Glutamatergic neuron (in vitro differentiated cells): ENCODE measurements at regions not wholly inside any gene's neighbourhood (a gene's known extent, or its start where the extent isn't known, plus 50 kb on each side); places are given as distances from the start of the nearest gene placed in this dataset.

Experiments used
- DNase-seq: peaks from one replicate; pipeline ENCODE4 v3.0.0; 2022
- H3K27ac Mint-ChIP-seq: one replicate; pipeline ENCODE4 v1.8.0; 2020; ENCODE audit warnings: mild to moderate bottlenecking, mixed read lengths, inconsistent platforms; ENCODE audit not compliant: unreplicated experiment
- H3K27me3 Mint-ChIP-seq: one replicate; pipeline ENCODE4 v1.8.0; 2020; ENCODE audit warnings: mild to moderate bottlenecking, moderate library complexity, mixed read lengths, inconsistent platforms; ENCODE audit not compliant: unreplicated experiment
- H3K36me3 Mint-ChIP-seq: one replicate; pipeline ENCODE4 v1.8.0; 2020; ENCODE audit warnings: mild to moderate bottlenecking, mixed read lengths, inconsistent platforms; ENCODE audit not compliant: unreplicated experiment
- H3K4me1 Mint-ChIP-seq: one replicate; pipeline ENCODE4 v1.8.0; 2020; ENCODE audit warnings: mild to moderate bottlenecking, low read depth, mixed read lengths, inconsistent platforms; ENCODE audit not compliant: unreplicated experiment
- H3K4me3 Mint-ChIP-seq: one replicate; pipeline ENCODE4 v1.8.0; 2020; ENCODE audit warnings: mild to moderate bottlenecking, mixed read lengths, inconsistent platforms; ENCODE audit not compliant: unreplicated experiment
- H3K9me3 Mint-ChIP-seq: one replicate; pipeline ENCODE4 v1.8.0; 2020; ENCODE audit warnings: mild to moderate bottlenecking, moderate library complexity, mixed read lengths, inconsistent platforms; ENCODE audit not compliant: unreplicated experiment
- TF ChIP-seq, protein P1 (sequence below): fragments of 200-600 bp; sonication (generic); IDR thresholded peaks from one replicate; pipeline ENCODE4 v1.5.0; 2021; ENCODE audit not compliant: partially characterized antibody, unreplicated experiment

DNA sequence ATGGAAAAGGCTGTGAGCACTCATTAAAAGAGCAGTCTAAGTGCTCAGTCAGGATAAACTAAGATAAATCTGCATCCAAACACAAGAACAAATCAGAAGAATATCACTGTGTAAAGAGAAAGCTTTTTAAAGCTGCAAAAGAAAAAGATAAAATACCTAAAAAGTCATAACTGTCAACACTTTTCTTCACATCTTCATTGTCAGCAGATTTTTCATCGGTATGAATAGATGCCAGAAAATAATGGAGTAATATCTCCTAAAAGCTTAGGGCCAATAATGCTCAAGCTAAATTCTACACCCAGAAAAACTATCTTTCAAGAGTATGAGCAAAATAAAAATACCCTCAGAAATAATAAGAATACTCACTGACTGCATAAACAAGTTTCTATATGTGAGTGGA, 54.0 kb upstream of the PALMD start:
- no peak for DNase-seq
- H3K9me3 Mint-ChIP-seq: no peaks in the 10 kb centered on the region
- H3K27me3 Mint-ChIP-seq: no peaks in the 10 kb centered on the region
- H3K4me3 Mint-ChIP-seq: no peak overlapping the region
- H3K4me1 Mint-ChIP-seq: no peaks in the 10 kb centered on the region
- no peaks in the 10 kb centered on the region for H3K36me3 Mint-ChIP-seq
- TF ChIP-seq, protein P1, sequence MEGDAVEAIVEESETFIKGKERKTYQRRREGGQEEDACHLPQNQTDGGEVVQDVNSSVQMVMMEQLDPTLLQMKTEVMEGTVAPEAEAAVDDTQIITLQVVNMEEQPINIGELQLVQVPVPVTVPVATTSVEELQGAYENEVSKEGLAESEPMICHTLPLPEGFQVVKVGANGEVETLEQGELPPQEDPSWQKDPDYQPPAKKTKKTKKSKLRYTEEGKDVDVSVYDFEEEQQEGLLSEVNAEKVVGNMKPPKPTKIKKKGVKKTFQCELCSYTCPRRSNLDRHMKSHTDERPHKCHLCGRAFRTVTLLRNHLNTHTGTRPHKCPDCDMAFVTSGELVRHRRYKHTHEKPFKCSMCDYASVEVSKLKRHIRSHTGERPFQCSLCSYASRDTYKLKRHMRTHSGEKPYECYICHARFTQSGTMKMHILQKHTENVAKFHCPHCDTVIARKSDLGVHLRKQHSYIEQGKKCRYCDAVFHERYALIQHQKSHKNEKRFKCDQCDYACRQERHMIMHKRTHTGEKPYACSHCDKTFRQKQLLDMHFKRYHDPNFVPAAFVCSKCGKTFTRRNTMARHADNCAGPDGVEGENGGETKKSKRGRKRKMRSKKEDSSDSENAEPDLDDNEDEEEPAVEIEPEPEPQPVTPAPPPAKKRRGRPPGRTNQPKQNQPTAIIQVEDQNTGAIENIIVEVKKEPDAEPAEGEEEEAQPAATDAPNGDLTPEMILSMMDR: no peak
- H3K27ac Mint-ChIP-seq: no peak overlapping the region

DNA sequence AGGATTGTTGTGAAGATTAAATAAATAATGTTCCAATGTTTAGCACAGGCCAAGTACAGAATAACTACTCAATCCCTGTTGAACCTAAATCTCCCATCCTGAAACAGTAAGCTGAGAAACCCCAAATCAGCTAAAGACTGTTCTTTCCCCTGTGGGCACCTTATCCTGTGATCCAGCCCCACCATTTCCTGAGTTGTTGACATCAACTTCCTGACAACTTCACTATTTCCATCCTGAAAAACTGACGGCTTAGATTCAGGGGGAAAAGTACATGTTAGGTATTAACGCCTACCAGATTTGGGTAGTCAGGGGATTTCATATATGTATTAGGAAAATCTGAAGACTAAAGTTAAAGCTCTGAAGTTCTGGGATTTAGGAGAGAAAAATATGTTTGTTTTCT, 51.7 kb upstream of the PALMD start:
- no peak for DNase-seq
- Mint-ChIP-seq H3K9me3 (no peaks in the 10 kb centered on the region), H3K27ac (no peak overlapping the region), H3K36me3 (no peaks in the 10 kb centered on the region), H3K4me3 (no peak overlapping the region), H3K27me3 (no peaks in the 10 kb centered on the region), H3K4me1 (no peaks in the 10 kb centered on the region)
- TF ChIP-seq, protein P1: no peak

DNA sequence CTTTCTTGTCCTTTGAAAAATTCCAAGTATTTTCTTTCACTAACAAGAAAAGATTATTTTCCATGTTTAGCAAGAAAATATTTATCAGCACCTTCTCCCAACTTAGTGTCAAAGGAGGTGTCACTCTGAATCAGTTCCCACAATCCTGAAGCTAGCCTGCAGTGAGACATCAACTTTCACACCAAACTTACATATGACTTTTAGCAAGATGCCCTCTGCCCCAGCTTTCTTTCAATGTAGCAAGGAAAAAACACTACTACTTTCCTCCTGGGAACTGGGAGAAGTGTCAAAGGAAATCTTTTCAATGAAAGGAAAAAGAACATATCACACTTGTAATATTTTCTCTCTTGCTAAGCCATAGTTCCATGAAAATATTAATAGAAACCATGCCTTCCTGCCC, 50.9 kb upstream of the PALMD start:
- no peak for DNase-seq
- no peak overlapping the region for H3K4me3 Mint-ChIP-seq
- H3K9me3 Mint-ChIP-seq: no peaks in the 10 kb centered on the region
- no peaks in the 10 kb centered on the region for H3K4me1 Mint-ChIP-seq
- TF ChIP-seq, protein P1: no peak
- H3K27ac Mint-ChIP-seq: no peak overlapping the region
- no peaks in the 10 kb centered on the region for H3K27me3 Mint-ChIP-seq
- H3K36me3 Mint-ChIP-seq: no peaks in the 10 kb centered on the region

DNA sequence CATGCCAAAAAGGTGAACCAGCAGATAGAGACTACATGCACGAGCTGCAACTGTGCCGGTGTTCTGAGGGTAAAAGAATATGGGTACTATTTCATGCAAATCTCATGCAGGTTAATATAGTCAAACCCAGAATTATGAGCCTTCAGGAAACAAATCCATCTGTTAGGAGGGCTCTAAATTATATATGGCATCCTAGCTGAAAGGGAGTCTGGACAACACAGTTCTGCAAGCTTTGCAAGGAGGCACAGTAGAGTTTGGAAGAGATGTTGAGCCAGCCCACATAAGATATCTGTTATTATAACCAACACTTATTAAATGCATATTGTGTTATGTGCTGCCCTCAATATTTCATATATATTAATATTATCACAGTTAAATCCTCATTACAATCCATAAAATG, 50.5 kb upstream of the PALMD start:
- no peaks in the 10 kb centered on the region for H3K36me3 Mint-ChIP-seq
- TF ChIP-seq, protein P1: no peak

More for the DNA sequence above, 50.5 kb upstream of the PALMD start:
- no peak for DNase-seq
- Mint-ChIP-seq H3K4me1 (no peaks in the 10 kb centered on the region), H3K27me3 (no peaks in the 10 kb centered on the region), H3K9me3 (no peaks in the 10 kb centered on the region), H3K27ac (no peak overlapping the region), H3K4me3 (no peak overlapping the region)
